ENCODE measurements at regions not wholly inside any gene's neighbourhood (a gene's known extent, or its start where the extent isn't known, plus 50 kb on each side); places are given as distances from the start of the nearest gene placed in this dataset.

DNA sequence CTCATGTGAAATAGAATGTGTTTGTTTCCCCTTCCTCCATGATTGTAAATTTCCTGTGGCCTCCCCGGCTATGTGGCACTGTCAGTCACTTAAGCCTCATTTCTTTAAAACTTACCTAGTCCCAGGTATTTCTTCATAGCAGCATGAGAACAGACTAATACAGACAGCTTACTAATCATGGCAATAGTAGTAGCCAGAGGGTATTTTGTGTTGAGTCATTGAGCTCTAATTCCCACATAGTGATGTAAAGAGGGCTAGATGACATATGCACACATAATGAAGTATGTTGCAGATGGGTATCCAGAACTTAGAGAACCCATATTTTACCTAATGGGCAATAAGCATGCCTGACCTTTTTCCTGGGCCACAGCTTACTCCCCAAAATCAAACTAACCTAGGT lies 1197.2 kb downstream of the PCDH7 start:
- Mint-ChIP-seq H3K27ac (ENCODE audit: unreplicated experiment) (no peak overlapping the region), H3K9me3 (ENCODE audit: unreplicated experiment) (peaks cover 12% of the 10 kb centered on the region), H3K4me3 (ENCODE audit: unreplicated experiment) (no peak overlapping the region), H3K27me3 (ENCODE audit: unreplicated experiment) (no peaks in the 10 kb centered on the region), H3K4me1 (ENCODE audit: unreplicated experiment) (no peaks in the 10 kb centered on the region), H3K36me3 (ENCODE audit: unreplicated experiment) (peaks cover 3% of the 10 kb centered on the region)
- DNase-seq (ENCODE audit: extremely low spot score, unreplicated experiment), result no peak
- TF ChIP-seq CTCF (IDR thresholded peaks at IDR 0.05), result no peak

- Mint-ChIP-seq H3K27me3 (ENCODE audit: unreplicated experiment) (no peaks in the 10 kb centered on the region), H3K4me1 (ENCODE audit: unreplicated experiment) (no peaks in the 10 kb centered on the region), H3K4me3 (ENCODE audit: unreplicated experiment) (no peak overlapping the region), H3K9me3 (ENCODE audit: unreplicated experiment) (peaks cover 12% of the 10 kb centered on the region), H3K36me3 (ENCODE audit: unreplicated experiment) (peaks cover 3% of the 10 kb centered on the region), H3K27ac (ENCODE audit: unreplicated experiment) (no peak overlapping the region)
- no peak for DNase-seq (ENCODE audit: extremely low spot score, unreplicated experiment)
- TF ChIP-seq CTCF (IDR thresholded peaks at IDR 0.05), result no peak
Measured at GRCh38 chr4:31918891-31919290, 1198.7 kb downstream of the PCDH7 start.

DNA sequence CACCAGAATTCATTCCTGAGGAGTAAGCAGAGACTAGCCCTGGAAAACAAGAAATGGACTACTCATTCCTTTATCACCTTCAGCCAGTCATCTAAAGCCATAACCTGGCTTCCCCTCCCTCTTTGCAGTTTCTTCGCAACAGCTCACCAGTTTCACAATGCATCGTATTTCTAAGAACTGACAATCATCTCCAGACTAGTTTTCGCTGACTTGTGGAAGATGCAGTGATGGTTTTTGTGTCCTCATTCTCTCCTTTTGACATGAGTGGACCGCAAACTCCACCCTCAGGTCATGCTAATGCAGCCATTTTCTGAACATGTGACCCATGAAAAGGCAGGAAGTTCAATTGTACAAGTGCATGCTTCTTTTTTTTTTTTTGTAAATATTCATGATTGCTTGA lies 1203.5 kb downstream of the PCDH7 start:
- H3K27ac Mint-ChIP-seq (ENCODE audit: unreplicated experiment), result no peak overlapping the region
- TF ChIP-seq CTCF (IDR thresholded peaks at IDR 0.05), result no peak
- no peak for DNase-seq (ENCODE audit: extremely low spot score, unreplicated experiment)
- H3K4me1 Mint-ChIP-seq (ENCODE audit: unreplicated experiment), result no peaks in the 10 kb centered on the region
- peaks cover 5% of the 10 kb centered on the region for H3K9me3 Mint-ChIP-seq (ENCODE audit: unreplicated experiment)
- peaks cover 4% of the 10 kb centered on the region for H3K36me3 Mint-ChIP-seq (ENCODE audit: unreplicated experiment)
- no peaks in the 10 kb centered on the region for H3K27me3 Mint-ChIP-seq (ENCODE audit: unreplicated experiment)
- H3K4me3 Mint-ChIP-seq (ENCODE audit: unreplicated experiment), result no peak overlapping the region

- peaks cover 5% of the 10 kb centered on the region for H3K36me3 Mint-ChIP-seq (ENCODE audit: unreplicated experiment)
- H3K9me3 Mint-ChIP-seq (ENCODE audit: unreplicated experiment), result peaks cover 23% of the 10 kb centered on the region
- DNase-seq (ENCODE audit: extremely low spot score, unreplicated experiment), result no peak
- no peak for TF ChIP-seq CTCF (IDR thresholded peaks at IDR 0.05)
- H3K4me3 Mint-ChIP-seq (ENCODE audit: unreplicated experiment), result no peak overlapping the region
- H3K27ac Mint-ChIP-seq (ENCODE audit: unreplicated experiment), result peak overlapping the region; percentile 23
- peaks cover 24% of the 10 kb centered on the region for H3K4me1 Mint-ChIP-seq (ENCODE audit: unreplicated experiment)
- no peaks in the 10 kb centered on the region for H3K27me3 Mint-ChIP-seq (ENCODE audit: unreplicated experiment)
Measured at GRCh38 chr4:31929676-31930345, 1209.6 kb downstream of the PCDH7 start.

- DNase-seq (ENCODE audit: extremely low spot score, unreplicated experiment), result no peak
- no peak overlapping the region for H3K27ac Mint-ChIP-seq (ENCODE audit: unreplicated experiment)
- H3K9me3 Mint-ChIP-seq (ENCODE audit: unreplicated experiment), result no peaks in the 10 kb centered on the region
- no peaks in the 10 kb centered on the region for H3K27me3 Mint-ChIP-seq (ENCODE audit: unreplicated experiment)
- TF ChIP-seq CTCF (IDR thresholded peaks at IDR 0.05), result no peak
- H3K4me1 Mint-ChIP-seq (ENCODE audit: unreplicated experiment), result peaks cover 8% of the 10 kb centered on the region
- no peaks in the 10 kb centered on the region for H3K36me3 Mint-ChIP-seq (ENCODE audit: unreplicated experiment)
- no peak overlapping the region for H3K4me3 Mint-ChIP-seq (ENCODE audit: unreplicated experiment)
Measured at GRCh38 chr4:31946456-31946855, 1226.3 kb downstream of the PCDH7 start.
